ENCODE measurements at regions not wholly inside any gene's neighbourhood (a gene's known extent, or its start where the extent isn't known, plus 50 kb on each side); places are given as distances from the start of the nearest gene placed in this dataset.

DNA sequence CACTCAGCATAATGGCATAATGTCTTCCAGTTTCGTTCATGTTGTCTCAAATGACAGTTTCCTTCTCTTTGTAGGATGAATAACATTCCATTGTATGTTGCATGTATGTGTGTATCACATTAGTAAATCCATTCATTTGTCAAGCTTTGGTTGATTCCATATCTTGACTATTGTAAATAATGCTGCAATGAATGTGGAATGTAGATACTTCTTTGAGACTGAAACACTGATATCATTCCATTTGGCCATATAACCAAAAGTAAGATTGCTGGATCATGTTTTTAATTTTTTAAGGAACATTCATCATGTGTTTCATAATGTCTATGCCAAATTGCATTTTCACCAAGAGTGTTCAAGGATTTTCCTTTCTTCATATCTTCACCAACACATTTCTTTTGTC is 1711.4 kb upstream of the PIK3C3 start:
- no peaks in the 10 kb centered on the region for H3K9me2 ChIP-seq (ENCODE audit: insufficient read depth)
- no peak overlapping the region for H3K4me3 Mint-ChIP-seq
- ATAC-seq (no peak), DNase-seq (ENCODE audit: low spot score) (no peak)
- no peaks in the 10 kb centered on the region for H3F3A ChIP-seq (replicated peaks; ENCODE audit: low read depth)
- H3K79me2 ChIP-seq (replicated peaks; ENCODE audit: insufficient read depth) = no peaks in the 10 kb centered on the region
- no peaks in the 10 kb centered on the region for H3K36me3 ChIP-seq (ENCODE audit: insufficient read depth)
- H3K27me3 ChIP-seq (ENCODE audit: insufficient read depth) = no peaks in the 10 kb centered on the region
- no peak overlapping the region for H2AFZ ChIP-seq
- no peaks in the 10 kb centered on the region for H3K4me1 Mint-ChIP-seq
- no peak overlapping the region for H3K4me3 ChIP-seq
- H3K36me3 Mint-ChIP-seq (ENCODE audit: low read depth) = no peaks in the 10 kb centered on the region
- no peak overlapping the region for H3K27ac ChIP-seq (ENCODE audit: low read depth)
- no peaks in the 10 kb centered on the region for H3K27me3 Mint-ChIP-seq (ENCODE audit: insufficient read depth, low read depth, poor library complexity)
- no peak overlapping the region for H3K27ac Mint-ChIP-seq
- H3K4me2 ChIP-seq = no peak overlapping the region
- H4K20me1 ChIP-seq (replicated peaks; ENCODE audit: insufficient read depth) = no peaks in the 10 kb centered on the region
- H3K4me1 ChIP-seq (ENCODE audit: insufficient read depth) = no peaks in the 10 kb centered on the region
- no peaks in the 10 kb centered on the region for H3K9me3 Mint-ChIP-seq
- TF ChIP-seq CREB1 (CRISPR knock-in tag; IDR thresholded peaks at IDR 0.05; ENCODE audit: low read depth) (no peak), NANOG (IDR thresholded peaks at IDR 0.05; ENCODE audit: borderline replicate concordance) (no peak), JUNB (IDR thresholded peaks at IDR 0.05; ENCODE audit: unreplicated experiment) (no peak), POLR2AphosphoS5 (IDR thresholded peaks at IDR 0.05; ENCODE audit: low read depth) (no peak)
- TF ChIP-seq, protein P1, sequence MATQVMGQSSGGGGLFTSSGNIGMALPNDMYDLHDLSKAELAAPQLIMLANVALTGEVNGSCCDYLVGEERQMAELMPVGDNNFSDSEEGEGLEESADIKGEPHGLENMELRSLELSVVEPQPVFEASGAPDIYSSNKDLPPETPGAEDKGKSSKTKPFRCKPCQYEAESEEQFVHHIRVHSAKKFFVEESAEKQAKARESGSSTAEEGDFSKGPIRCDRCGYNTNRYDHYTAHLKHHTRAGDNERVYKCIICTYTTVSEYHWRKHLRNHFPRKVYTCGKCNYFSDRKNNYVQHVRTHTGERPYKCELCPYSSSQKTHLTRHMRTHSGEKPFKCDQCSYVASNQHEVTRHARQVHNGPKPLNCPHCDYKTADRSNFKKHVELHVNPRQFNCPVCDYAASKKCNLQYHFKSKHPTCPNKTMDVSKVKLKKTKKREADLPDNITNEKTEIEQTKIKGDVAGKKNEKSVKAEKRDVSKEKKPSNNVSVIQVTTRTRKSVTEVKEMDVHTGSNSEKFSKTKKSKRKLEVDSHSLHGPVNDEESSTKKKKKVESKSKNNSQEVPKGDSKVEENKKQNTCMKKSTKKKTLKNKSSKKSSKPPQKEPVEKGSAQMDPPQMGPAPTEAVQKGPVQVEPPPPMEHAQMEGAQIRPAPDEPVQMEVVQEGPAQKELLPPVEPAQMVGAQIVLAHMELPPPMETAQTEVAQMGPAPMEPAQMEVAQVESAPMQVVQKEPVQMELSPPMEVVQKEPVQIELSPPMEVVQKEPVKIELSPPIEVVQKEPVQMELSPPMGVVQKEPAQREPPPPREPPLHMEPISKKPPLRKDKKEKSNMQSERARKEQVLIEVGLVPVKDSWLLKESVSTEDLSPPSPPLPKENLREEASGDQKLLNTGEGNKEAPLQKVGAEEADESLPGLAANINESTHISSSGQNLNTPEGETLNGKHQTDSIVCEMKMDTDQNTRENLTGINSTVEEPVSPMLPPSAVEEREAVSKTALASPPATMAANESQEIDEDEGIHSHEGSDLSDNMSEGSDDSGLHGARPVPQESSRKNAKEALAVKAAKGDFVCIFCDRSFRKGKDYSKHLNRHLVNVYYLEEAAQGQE (IDR thresholded peaks at IDR 0.05; ENCODE audit: unreplicated experiment) = no peak
- TF ChIP-seq, protein P2, sequence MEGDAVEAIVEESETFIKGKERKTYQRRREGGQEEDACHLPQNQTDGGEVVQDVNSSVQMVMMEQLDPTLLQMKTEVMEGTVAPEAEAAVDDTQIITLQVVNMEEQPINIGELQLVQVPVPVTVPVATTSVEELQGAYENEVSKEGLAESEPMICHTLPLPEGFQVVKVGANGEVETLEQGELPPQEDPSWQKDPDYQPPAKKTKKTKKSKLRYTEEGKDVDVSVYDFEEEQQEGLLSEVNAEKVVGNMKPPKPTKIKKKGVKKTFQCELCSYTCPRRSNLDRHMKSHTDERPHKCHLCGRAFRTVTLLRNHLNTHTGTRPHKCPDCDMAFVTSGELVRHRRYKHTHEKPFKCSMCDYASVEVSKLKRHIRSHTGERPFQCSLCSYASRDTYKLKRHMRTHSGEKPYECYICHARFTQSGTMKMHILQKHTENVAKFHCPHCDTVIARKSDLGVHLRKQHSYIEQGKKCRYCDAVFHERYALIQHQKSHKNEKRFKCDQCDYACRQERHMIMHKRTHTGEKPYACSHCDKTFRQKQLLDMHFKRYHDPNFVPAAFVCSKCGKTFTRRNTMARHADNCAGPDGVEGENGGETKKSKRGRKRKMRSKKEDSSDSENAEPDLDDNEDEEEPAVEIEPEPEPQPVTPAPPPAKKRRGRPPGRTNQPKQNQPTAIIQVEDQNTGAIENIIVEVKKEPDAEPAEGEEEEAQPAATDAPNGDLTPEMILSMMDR (conservative IDR thresholded peaks at IDR 0.05; ENCODE audit: low read depth in 2 of 2) = no peak

DNA sequence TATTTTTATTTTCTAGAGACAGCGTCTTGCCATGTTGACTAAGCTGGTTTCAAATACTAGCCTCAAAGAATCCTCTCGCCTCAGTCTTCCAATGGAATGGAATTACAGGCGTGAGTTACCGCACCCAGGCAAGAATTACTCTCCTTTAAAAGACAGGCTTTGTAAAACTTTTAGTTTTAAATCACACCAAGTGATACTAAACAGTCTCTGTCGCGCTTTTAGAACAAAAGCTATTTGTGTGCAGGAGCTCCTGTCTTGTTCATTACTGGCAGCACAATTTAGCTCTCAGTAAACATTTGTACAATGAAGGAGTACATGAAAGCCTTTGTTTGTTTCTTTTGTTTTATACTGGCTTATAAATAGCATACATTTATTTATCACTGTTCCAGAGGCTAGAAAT is 1719.2 kb upstream of the PIK3C3 start:
- 0 out of 2 replicates have a peak overlapping the region, but pooled peaks have one; percentile 12 for H2AFZ ChIP-seq
- ATAC-seq (no peak), DNase-seq (ENCODE audit: low spot score) (no peak)
- no peaks in the 10 kb centered on the region for H4K20me1 ChIP-seq (replicated peaks; ENCODE audit: insufficient read depth)
- H3K79me2 ChIP-seq (replicated peaks; ENCODE audit: insufficient read depth) = no peaks in the 10 kb centered on the region
- Mint-ChIP-seq H3K4me3 (no peak overlapping the region), H3K9me3 (peaks cover 8% of the 10 kb centered on the region; the same call in 2 of the 3 replicates), H3K27ac (no peak overlapping the region), H3K4me1 (peaks cover 20% of the 10 kb centered on the region), H3K36me3 (ENCODE audit: low read depth) (no peaks in the 10 kb centered on the region), H3K27me3 (ENCODE audit: insufficient read depth, low read depth, poor library complexity) (no peaks in the 10 kb centered on the region)
- no peaks in the 10 kb centered on the region for H3K36me3 ChIP-seq (ENCODE audit: insufficient read depth)
- H3K4me3 ChIP-seq = no peak overlapping the region
- no peak for TF ChIP-seq POLR2AphosphoS5 (IDR thresholded peaks at IDR 0.05; ENCODE audit: low read depth)
- TF ChIP-seq EZH2 (IDR thresholded peaks at IDR 0.05; ENCODE audit: low read depth, unreplicated experiment) = no peak
- no peak for TF ChIP-seq JUNB (IDR thresholded peaks at IDR 0.05; ENCODE audit: unreplicated experiment)
- no peaks in the 10 kb centered on the region for H3F3A ChIP-seq (replicated peaks; ENCODE audit: low read depth)
- H3K4me1 ChIP-seq (ENCODE audit: insufficient read depth) = peaks cover 5% of the 10 kb centered on the region; the same call in 1 of the 2 replicates
- H3K27me3 ChIP-seq (ENCODE audit: insufficient read depth) = no peaks in the 10 kb centered on the region
- H3K9me2 ChIP-seq (ENCODE audit: insufficient read depth) = no peaks in the 10 kb centered on the region
- H3K4me2 ChIP-seq = no peak overlapping the region
- H3K27ac ChIP-seq (ENCODE audit: low read depth) = no peak overlapping the region

Data from GM23338 (cell line).